GM12892 (cell line): ENCODE measurements at regions not wholly inside any gene's neighbourhood (a gene's known extent, or its start where the extent isn't known, plus 50 kb on each side); places are given as distances from the start of the nearest gene placed in this dataset.

Source experiments
- POLR2AphosphoS5 ChIP-seq: IDR thresholded peaks from 2 replicates; pipeline ENCODE4 v1.6.1; 2011; ENCODE audit warnings: low read depth, low read length, control low read depth
- TAF1 ChIP-seq: IDR thresholded peaks from 2 replicates; pipeline ENCODE4 v1.6.1; 2011; ENCODE audit warnings: low read depth, mild to moderate bottlenecking, control low read depth, low read length, borderline replicate concordance

DNA sequence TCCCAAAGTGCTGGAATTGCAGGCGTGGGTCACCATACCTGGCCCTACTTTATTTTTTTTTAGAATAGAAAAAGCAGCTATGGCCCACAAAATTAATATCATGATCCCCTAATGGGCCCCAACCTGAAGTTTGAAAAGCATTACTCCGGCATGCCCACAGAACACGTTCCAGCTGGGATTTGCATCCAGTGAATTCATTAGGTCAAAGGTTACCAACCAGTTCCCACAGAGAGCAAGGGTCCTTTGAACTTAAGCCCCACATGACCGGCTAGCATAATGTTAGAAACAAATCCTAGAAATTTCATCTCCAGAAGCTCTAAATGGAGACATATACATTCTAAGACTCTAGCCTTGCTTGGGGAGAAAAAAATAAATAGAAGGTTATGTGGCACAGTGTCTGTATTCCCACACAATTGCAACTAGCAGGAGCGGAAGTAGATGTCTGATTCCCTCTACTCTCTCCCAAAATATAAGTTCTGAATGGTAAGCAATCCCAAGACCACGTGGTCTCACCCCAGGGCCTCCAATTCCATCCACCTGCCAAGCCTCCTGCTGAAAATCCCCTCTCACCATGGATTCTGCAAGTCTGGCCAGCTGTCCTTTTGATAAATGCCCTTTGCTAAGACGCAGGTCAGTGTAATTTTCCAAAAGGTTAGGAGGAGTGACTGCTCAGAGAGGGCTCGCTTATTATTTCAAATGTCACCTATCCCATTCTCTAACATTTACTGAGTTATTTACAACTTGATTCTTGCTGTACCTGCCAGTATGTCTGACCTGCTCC lies 395.8 kb downstream of the NPIPA8 start:
- no peak for TF ChIP-seq POLR2AphosphoS5
- no peak for TF ChIP-seq TAF1
